HFF-Myc (cell line): ENCODE measurements at regions not wholly inside any gene's neighbourhood (a gene's known extent, or its start where the extent isn't known, plus 50 kb on each side); places are given as distances from the start of the nearest gene placed in this dataset.

Source experiments
- DNase-seq: peaks from one replicate; pipeline ENCODE4 v3.0.0-alpha.2; 2011; ENCODE audit warnings: low read depth; ENCODE audit errors: extremely low read depth
- H3K4me3 ChIP-seq: replicated peaks from 2 replicates; pipeline ENCODE4 v1.5.1; 2011; ENCODE audit warnings: low read depth, mild to moderate bottlenecking, control low read depth, low read length
- TF ChIP-seq, protein P1 (sequence below): IDR thresholded peaks from 2 replicates; pipeline ENCODE4 v1.5.1; 2012; ENCODE audit warnings: mild to moderate bottlenecking, low read depth, low read length, control low read depth; ENCODE audit errors: missing control alignments

DNA sequence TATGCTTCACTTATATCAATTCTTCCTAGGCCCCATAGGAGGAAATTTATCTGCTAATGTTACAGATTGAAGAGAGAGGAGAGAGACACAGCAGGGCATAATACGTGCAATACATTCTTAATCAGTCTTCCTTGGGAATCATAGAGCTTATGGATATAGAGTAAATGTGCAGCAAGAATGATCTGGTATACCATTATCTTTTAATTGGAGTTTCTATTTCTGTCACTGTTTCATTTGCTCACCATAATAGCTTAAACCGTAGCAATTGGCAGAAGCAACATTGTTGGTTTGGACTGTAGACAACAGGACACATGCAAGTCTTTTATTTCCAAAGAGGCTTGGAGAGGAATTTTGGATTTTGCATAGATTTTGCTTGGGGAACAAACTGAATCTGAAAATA is 68.1 kb upstream of the PCSK2 start:
- DNase-seq = no peak
- TF ChIP-seq, protein P1, sequence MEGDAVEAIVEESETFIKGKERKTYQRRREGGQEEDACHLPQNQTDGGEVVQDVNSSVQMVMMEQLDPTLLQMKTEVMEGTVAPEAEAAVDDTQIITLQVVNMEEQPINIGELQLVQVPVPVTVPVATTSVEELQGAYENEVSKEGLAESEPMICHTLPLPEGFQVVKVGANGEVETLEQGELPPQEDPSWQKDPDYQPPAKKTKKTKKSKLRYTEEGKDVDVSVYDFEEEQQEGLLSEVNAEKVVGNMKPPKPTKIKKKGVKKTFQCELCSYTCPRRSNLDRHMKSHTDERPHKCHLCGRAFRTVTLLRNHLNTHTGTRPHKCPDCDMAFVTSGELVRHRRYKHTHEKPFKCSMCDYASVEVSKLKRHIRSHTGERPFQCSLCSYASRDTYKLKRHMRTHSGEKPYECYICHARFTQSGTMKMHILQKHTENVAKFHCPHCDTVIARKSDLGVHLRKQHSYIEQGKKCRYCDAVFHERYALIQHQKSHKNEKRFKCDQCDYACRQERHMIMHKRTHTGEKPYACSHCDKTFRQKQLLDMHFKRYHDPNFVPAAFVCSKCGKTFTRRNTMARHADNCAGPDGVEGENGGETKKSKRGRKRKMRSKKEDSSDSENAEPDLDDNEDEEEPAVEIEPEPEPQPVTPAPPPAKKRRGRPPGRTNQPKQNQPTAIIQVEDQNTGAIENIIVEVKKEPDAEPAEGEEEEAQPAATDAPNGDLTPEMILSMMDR = no peak
- no peak overlapping the region for H3K4me3 ChIP-seq

DNA sequence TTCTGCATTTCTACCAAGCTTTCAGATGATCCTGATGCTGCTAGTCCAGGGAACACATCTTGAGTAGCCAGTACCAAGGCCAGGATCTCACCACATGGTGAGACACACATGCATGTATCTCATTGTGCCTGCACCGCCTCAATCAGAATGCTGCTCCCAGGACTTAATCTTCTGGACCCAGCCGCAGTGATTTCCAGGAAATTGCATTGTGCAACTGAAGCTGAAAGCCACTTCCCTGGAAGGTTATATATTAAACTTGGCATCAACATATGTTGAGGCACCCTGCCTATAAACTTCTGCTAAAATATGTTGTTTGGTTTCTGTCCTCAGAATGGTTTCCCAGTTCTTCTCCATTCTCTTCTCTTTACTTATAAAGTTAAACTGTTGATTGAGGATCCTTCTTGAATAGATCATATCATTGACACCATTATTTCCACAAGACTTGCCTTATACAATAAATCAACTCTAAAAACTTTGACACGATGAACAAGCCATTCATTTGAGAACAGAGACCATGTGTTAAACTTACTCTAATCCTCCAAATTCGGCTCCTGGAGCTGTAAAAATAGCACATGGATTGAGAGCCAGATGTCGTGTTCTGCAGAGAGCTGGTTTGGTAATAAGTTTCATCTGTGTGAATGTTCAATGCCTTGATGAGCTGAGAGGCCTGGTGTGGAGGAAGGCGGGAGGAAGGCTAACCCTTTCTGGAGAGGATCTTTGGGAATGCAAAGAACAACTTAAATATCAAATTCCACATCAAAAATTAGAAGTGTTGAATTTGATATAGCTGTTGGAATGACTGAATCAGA is 65.0 kb upstream of the PCSK2 start:
- DNase-seq = no peak
- TF ChIP-seq, protein P1 = no peak
- no peak overlapping the region for H3K4me3 ChIP-seq

DNA sequence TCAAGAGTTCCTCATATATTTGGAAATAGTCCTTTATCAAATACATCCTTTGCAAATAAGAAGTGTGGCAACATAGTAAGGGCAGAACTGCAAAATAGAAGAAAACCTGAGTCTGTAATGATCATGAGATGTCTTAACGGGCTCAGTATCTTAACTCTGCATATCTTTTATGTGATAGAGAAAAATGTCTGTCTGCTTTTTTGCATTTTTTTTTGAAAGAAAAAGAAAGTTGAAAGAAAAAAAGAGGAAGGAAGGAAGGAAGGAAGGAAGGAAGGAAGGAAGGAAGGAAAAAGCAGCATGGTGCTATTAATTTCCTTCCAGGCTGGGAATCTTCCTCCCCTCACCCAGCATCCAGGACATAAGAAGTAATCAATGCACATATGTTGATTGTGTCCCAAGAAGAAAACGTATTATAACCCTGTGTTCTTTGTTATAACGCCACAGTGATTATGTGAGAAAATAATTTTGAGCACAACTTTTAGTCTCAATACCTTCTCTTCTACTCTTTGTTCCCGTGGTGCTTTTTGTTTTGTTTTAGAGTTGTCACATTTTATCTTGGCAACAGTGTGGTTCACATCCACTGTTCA is 58.7 kb upstream of the PCSK2 start:
- TF ChIP-seq, protein P1 = no peak
- no peak overlapping the region for H3K4me3 ChIP-seq
- no peak for DNase-seq

DNA sequence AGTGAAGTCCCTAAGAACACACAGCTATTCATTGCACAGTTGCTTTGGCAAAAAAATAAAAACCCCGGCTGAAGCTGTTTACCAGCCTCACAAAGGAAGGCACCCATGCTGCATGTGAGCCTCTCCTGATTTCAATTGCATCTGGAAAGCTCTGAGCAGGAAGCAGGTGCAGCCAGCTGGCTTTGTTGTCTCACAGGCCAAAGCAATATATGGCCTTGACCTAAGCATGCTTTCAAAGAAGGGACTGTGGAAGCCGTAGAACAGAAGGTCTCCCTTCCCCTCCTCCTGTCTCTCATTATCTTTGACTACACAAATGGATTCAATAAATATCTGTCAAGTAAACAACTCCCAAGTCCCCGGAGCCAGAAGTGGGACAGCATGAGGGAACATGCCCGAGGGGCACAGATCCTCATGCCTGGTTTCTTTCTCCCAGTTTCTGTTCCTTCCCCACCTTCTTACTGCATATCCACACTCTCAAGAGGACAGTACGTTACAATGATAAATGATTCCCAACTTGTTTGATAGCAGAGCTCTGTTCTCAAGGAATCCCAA is 57.2 kb upstream of the PCSK2 start:
- no peak for DNase-seq
- H3K4me3 ChIP-seq = no peak overlapping the region
- TF ChIP-seq, protein P1 = no peak

DNA sequence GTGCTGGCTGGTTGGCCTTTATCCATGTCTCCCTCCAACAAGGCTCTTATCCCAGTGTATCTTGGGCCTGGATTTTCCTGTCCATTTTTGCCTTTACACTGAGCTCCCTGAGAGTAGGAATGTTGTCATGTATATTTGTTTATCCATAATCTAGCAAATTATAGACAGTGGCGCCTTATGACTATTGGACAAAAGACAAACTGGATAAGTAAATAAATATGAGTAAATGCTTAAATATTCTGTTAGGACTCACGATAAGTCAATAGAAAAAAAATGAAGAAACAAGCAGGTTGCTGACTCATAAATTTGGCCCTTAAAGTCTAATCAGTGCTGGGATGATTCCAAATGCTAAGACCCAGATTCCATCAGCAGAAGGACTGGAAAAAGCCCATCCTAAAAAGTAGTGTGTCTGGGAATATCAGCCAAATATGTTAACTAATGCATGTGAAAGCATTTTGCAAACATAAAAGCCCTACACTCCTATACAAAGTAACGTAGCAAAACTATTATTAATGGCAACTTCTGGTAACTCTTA is 55.0 kb upstream of the PCSK2 start:
- TF ChIP-seq, protein P1 = no peak
- H3K4me3 ChIP-seq = no peak overlapping the region
- no peak for DNase-seq

DNA sequence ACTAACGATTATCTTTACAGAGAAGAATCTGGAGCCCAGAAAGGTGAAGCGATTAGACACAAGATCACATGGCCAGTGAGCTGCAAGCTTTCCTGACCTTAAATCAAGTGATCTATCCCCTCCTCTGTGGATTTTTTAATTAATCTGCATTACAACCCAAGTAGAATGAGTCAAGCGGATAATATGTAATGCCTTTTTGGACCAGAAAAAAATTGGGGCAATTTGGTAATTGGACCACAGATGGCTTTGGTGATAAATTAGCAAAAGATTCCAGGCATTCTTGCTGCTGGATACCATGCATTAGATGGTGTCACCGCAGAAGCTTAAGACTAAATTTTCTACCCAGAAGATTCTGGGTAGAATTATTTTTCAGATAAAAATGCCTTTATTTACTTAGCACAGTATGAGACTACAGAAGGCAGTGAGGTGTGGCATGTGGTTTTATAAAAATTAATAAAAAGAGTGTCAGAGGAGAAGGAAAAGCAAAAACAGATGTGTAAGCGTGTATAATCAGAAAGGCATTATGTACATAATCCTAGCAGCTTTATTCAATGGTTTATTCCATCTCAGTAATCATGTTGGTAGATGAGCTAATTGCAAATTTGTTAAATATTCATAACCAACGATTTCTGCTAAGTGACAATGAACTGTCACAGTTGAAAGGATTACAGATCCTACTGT is 53.9 kb upstream of the PCSK2 start:
- TF ChIP-seq, protein P1 = no peak
- no peak for DNase-seq
- H3K4me3 ChIP-seq = no peak overlapping the region
